Endothelial cell of umbilical vein (primary cell): ENCODE measurements at regions not wholly inside any gene's neighbourhood (a gene's known extent, or its start where the extent isn't known, plus 50 kb on each side); places are given as distances from the start of the nearest gene placed in this dataset.

Source experiments
- FOS ChIP-seq: IDR thresholded peaks from 2 replicates; pipeline ENCODE4 v1.6.1; 2011; ENCODE audit warnings: mild to moderate bottlenecking, low read length, moderate library complexity, borderline replicate concordance; ENCODE audit not compliant: insufficient read depth
- GATA2 ChIP-seq: IDR thresholded peaks from 2 replicates; pipeline ENCODE4 v1.7.0; 2011; ENCODE audit warnings: low read depth, mild to moderate bottlenecking, moderate library complexity, mixed read lengths, low read length; ENCODE audit not compliant: insufficient read length, insufficient read depth
- MYC ChIP-seq: IDR thresholded peaks from one replicate; pipeline ENCODE4 v1.6.1; 2011; ENCODE audit warnings: mild to moderate bottlenecking, low read depth, low read length
- POLR2A ChIP-seq: IDR thresholded peaks from 2 replicates; pipeline ENCODE4 v1.6.1; 2012; ENCODE audit warnings: low read depth, mild to moderate bottlenecking, control low read depth, low read length
- POLR2AphosphoS5 ChIP-seq: IDR thresholded peaks from 2 replicates; pipeline ENCODE4 v1.6.1; 2012; ENCODE audit warnings: low read depth, mild to moderate bottlenecking, control low read depth, low read length, moderate library complexity; ENCODE audit not compliant: insufficient read depth
- TF ChIP-seq, protein P1 (sequence below), 2 donors: IDR thresholded peaks; 1 replicate in 1 of 2; 2 replicates in 1 of 2; pipeline ENCODE4 v1.5.1; 2011; ENCODE audit warnings: low read length in 2 of 2, mild to moderate bottlenecking in 2 of 2, moderate library complexity in 2 of 2, control low read depth in 1 of 2, inconsistent platforms in 1 of 2, low read depth in 1 of 2; ENCODE audit not compliant: insufficient read depth in 1 of 2; ENCODE audit errors: extremely low read depth in 1 of 2
- TF ChIP-seq, protein P2 (sequence below): IDR thresholded peaks from 2 replicates; pipeline ENCODE4 v1.6.1; 2011; ENCODE audit not compliant: insufficient read depth, insufficient read length

- TF ChIP-seq, protein P1, sequence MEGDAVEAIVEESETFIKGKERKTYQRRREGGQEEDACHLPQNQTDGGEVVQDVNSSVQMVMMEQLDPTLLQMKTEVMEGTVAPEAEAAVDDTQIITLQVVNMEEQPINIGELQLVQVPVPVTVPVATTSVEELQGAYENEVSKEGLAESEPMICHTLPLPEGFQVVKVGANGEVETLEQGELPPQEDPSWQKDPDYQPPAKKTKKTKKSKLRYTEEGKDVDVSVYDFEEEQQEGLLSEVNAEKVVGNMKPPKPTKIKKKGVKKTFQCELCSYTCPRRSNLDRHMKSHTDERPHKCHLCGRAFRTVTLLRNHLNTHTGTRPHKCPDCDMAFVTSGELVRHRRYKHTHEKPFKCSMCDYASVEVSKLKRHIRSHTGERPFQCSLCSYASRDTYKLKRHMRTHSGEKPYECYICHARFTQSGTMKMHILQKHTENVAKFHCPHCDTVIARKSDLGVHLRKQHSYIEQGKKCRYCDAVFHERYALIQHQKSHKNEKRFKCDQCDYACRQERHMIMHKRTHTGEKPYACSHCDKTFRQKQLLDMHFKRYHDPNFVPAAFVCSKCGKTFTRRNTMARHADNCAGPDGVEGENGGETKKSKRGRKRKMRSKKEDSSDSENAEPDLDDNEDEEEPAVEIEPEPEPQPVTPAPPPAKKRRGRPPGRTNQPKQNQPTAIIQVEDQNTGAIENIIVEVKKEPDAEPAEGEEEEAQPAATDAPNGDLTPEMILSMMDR (IDR thresholded peaks at IDR 0.05; ENCODE audit: extremely low read depth in 1 of 2, insufficient read depth in 1 of 2, low read depth in 1 of 2, low read length in 2 of 2) = no peak
- TF ChIP-seq POLR2A = no peak
- no peak for TF ChIP-seq FOS
- no peak for TF ChIP-seq POLR2AphosphoS5
- TF ChIP-seq, protein P2, sequence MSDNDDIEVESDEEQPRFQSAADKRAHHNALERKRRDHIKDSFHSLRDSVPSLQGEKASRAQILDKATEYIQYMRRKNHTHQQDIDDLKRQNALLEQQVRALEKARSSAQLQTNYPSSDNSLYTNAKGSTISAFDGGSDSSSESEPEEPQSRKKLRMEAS = no peak
- TF ChIP-seq MYC = no peak
- no peak for TF ChIP-seq GATA2
Measured at GRCh38 chr16:61195006-61195405, 841.2 kb downstream of the CDH8 start.
